ENCODE measurements at regions not wholly inside any gene's neighbourhood (a gene's known extent, or its start where the extent isn't known, plus 50 kb on each side); places are given as distances from the start of the nearest gene placed in this dataset.

DNA sequence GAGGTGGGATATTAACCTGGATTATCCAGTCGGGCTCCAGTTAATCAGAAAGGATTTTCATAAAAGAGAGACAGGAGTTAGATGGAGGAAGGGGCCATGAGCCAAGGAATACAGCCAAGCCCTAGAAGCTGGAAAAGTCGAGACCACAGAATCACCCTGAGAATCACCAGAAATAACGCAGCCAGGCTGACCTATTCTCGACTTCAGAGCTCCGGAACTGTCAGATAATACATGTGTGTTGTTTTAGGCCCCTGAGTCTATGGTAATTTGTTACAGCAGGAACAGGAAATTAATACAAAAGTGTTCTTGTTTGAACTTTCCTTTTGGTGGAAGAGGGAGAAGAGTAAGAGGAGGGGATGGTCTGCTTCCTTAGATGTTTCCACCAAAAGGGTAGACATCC, 208.1 kb downstream of the JCAD start:
- H3K79me2 ChIP-seq (ENCODE audit: insufficient read depth, low read length) = no peaks in the 10 kb centered on the region
- CTCF ChIA-PET (ENCODE audit: low intra/inter-chr PET ratio, low total read pairs) = no interaction called here
- intact Hi-C loops (cut with micrococcal nuclease; ENCODE audit: unreplicated experiment) = no loop called here
- in situ Hi-C loops (cut with HindIII; ENCODE audit: extremely low pct_ligation_motif_present, low pct_unique_long_range_greater_than_20kb) = no loop called here
- H3K27me3 ChIP-seq (ENCODE audit: control insufficient read depth in 1 of 2, insufficient read depth in 2 of 2, low read length in 2 of 2) = no peaks in the 10 kb centered on the region
- BruUV-seq (replicated peaks) = no TSS peak
- no peak for TF ChIP-seq ZBTB38 (CRISPR knock-in tag; IDR thresholded peaks at IDR 0.05)
- no peak for TF ChIP-seq MBNL3 (CRISPR knock-in tag; conservative IDR thresholded peaks at IDR 0.05)
- TF ChIP-seq, protein P1, sequence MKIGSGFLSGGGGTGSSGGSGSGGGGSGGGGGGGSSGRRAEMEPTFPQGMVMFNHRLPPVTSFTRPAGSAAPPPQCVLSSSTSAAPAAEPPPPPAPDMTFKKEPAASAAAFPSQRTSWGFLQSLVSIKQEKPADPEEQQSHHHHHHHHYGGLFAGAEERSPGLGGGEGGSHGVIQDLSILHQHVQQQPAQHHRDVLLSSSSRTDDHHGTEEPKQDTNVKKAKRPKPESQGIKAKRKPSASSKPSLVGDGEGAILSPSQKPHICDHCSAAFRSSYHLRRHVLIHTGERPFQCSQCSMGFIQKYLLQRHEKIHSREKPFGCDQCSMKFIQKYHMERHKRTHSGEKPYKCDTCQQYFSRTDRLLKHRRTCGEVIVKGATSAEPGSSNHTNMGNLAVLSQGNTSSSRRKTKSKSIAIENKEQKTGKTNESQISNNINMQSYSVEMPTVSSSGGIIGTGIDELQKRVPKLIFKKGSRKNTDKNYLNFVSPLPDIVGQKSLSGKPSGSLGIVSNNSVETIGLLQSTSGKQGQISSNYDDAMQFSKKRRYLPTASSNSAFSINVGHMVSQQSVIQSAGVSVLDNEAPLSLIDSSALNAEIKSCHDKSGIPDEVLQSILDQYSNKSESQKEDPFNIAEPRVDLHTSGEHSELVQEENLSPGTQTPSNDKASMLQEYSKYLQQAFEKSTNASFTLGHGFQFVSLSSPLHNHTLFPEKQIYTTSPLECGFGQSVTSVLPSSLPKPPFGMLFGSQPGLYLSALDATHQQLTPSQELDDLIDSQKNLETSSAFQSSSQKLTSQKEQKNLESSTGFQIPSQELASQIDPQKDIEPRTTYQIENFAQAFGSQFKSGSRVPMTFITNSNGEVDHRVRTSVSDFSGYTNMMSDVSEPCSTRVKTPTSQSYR (CRISPR knock-in tag; IDR thresholded peaks at IDR 0.05; ENCODE audit: borderline replicate concordance) = no peak
- H3K4me2 ChIP-seq (ENCODE audit: low read depth, low read length) = no peak overlapping the region
- H3K4me1 ChIP-seq (ENCODE audit: insufficient read depth, low read length) = no peaks in the 10 kb centered on the region
- H3K36me3 ChIP-seq (replicated peaks in 1 of 2; ENCODE audit: control insufficient read depth in 1 of 2, insufficient read depth in 2 of 2, low read length in 2 of 2) = no peaks in the 10 kb centered on the region
- H3K9ac ChIP-seq (ENCODE audit: insufficient read depth, low read depth, low read length) = no peak overlapping the region
- 31% methylated on average over 5 of the region's 5 CpGs for WGBS (ENCODE audit: low lambda C conversion rate)
- POLR2A ChIA-PET = no interaction called here
- no peak for DNase-seq (ENCODE audit: low spot score)
- no peak overlapping the region for H3K4me3 ChIP-seq (replicated peaks in 1 of 3; ENCODE audit: insufficient read depth in 1 of 3, low read depth in 2 of 3, low read length in 3 of 3)
- no peaks in the 10 kb centered on the region for H3K9me3 ChIP-seq (ENCODE audit: low read length)
- H3K27ac ChIP-seq (ENCODE audit: extremely low read length, insufficient read depth, low read length) = no peak overlapping the region
- no peak for FAIRE-seq
- H4K20me1 ChIP-seq (ENCODE audit: insufficient read depth, low read length) = no peaks in the 10 kb centered on the region
- no peak overlapping the region for H2AFZ ChIP-seq (ENCODE audit: low read length)
- ATAC-seq = no peak

DNA sequence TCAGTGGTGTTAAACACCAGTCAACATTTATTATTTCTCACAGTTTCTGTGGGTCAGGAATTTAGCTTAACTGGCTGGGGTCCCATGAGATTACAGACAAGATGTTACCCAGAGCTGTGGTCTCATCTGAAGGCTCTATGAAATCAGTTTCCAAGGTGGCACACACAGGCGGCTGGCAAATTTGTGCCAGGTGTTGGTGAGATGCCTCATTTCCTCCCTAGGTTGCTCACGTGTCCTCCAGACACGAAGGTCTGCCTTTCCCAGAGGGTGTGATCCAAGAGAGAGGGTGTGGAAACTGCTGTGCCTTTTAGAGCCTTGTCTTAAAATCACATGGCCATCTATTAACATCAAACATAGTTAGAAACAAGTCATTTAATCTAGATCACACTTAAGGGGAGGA, 209.0 kb downstream of the JCAD start:
- no peaks in the 10 kb centered on the region for H3K36me3 ChIP-seq (replicated peaks in 1 of 2; ENCODE audit: control insufficient read depth in 1 of 2, insufficient read depth in 2 of 2, low read length in 2 of 2)
- no peaks in the 10 kb centered on the region for H4K20me1 ChIP-seq (ENCODE audit: insufficient read depth, low read length)
- FAIRE-seq (no peak), ATAC-seq (no peak), DNase-seq (ENCODE audit: low spot score) (no peak)
- intact Hi-C loops (cut with micrococcal nuclease; ENCODE audit: unreplicated experiment) = no loop called here
- ChIA-PET POLR2A (no interaction called here), CTCF (ENCODE audit: low intra/inter-chr PET ratio, low total read pairs) (no interaction called here)
- H3K4me2 ChIP-seq (ENCODE audit: low read depth, low read length) = no peak overlapping the region
- H3K27ac ChIP-seq (ENCODE audit: extremely low read length, insufficient read depth, low read length) = no peak overlapping the region
- 0% methylated on average over 3 of the region's 3 CpGs for WGBS (ENCODE audit: low lambda C conversion rate)
- no peaks in the 10 kb centered on the region for H3K4me1 ChIP-seq (ENCODE audit: insufficient read depth, low read length)
- H3K9me3 ChIP-seq (ENCODE audit: low read length) = no peaks in the 10 kb centered on the region
- no TSS peak for BruUV-seq (replicated peaks)
- H3K27me3 ChIP-seq (ENCODE audit: control insufficient read depth in 1 of 2, insufficient read depth in 2 of 2, low read length in 2 of 2) = no peaks in the 10 kb centered on the region
- H3K9ac ChIP-seq (ENCODE audit: insufficient read depth, low read depth, low read length) = no peak overlapping the region
- in situ Hi-C loops (cut with HindIII; ENCODE audit: extremely low pct_ligation_motif_present, low pct_unique_long_range_greater_than_20kb) = no loop called here
- no peak overlapping the region for H2AFZ ChIP-seq (ENCODE audit: low read length)
- no peaks in the 10 kb centered on the region for H3K79me2 ChIP-seq (ENCODE audit: insufficient read depth, low read length)
- no peak overlapping the region for H3K4me3 ChIP-seq (replicated peaks in 1 of 3; ENCODE audit: insufficient read depth in 1 of 3, low read depth in 2 of 3, low read length in 3 of 3)
- TF ChIP-seq TARDBP (CRISPR knock-in tag; IDR thresholded peaks at IDR 0.05) (no peak), ZBTB7A (CRISPR knock-in tag; IDR thresholded peaks at IDR 0.05) (no peak), ZNF563 (CRISPR knock-in tag; IDR thresholded peaks at IDR 0.05) (no peak), JUNB (CRISPR knock-in tag; IDR thresholded peaks at IDR 0.05; ENCODE audit: borderline replicate concordance) (no peak), ESRRA (CRISPR knock-in tag; IDR thresholded peaks at IDR 0.05; ENCODE audit: low read depth) (no peak), RARG (CRISPR knock-in tag; IDR thresholded peaks at IDR 0.05; ENCODE audit: low read depth) (no peak), ZSCAN21 (CRISPR knock-in tag; IDR thresholded peaks at IDR 0.05; ENCODE audit: borderline replicate concordance) (no peak)
- TF ChIP-seq, protein P2, sequence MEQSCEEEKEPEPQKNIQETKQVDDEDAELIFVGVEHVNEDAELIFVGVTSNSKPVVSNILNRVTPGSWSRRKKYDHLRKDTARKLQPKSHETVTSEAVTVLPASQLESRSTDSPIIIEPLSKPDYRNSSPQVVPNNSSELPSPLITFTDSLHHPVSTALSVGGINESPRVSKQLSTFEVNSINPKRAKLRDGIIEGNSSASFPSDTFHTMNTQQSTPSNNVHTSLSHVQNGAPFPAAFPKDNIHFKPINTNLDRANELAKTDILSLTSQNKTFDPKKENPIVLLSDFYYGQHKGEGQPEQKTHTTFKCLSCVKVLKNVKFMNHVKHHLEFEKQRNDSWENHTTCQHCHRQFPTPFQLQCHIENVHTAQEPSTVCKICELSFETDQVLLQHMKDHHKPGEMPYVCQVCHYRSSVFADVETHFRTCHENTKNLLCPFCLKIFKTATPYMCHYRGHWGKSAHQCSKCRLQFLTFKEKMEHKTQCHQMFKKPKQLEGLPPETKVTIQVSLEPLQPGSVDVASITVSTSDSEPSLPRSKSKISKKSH (CRISPR knock-in tag; IDR thresholded peaks at IDR 0.05; ENCODE audit: borderline replicate concordance) = no peak
- TF ChIP-seq, protein P3, sequence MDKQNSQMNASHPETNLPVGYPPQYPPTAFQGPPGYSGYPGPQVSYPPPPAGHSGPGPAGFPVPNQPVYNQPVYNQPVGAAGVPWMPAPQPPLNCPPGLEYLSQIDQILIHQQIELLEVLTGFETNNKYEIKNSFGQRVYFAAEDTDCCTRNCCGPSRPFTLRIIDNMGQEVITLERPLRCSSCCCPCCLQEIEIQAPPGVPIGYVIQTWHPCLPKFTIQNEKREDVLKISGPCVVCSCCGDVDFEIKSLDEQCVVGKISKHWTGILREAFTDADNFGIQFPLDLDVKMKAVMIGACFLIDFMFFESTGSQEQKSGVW (CRISPR knock-in tag; IDR thresholded peaks at IDR 0.05; ENCODE audit: borderline replicate concordance) = no peak
- TF ChIP-seq, protein P4, sequence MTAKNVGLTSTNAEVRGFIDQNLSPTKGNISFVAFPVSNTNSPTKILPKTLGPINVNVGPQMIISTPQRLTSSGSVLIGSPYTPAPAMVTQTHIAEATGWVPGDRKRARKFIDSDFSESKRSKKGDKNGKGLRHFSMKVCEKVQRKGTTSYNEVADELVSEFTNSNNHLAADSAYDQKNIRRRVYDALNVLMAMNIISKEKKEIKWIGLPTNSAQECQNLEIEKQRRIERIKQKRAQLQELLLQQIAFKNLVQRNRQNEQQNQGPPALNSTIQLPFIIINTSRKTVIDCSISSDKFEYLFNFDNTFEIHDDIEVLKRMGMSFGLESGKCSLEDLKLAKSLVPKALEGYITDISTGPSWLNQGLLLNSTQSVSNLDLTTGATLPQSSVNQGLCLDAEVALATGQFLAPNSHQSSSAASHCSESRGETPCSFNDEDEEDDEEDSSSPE (CRISPR knock-in tag; IDR thresholded peaks at IDR 0.05) = no peak
